ENCODE measurements at regions not wholly inside any gene's neighbourhood (a gene's known extent, or its start where the extent isn't known, plus 50 kb on each side); places are given as distances from the start of the nearest gene placed in this dataset.

GRCh38 chr20:4370851-4371250, 121.8 kb upstream of the ADRA1D start:
- TF ChIP-seq CTCF (IDR thresholded peaks at IDR 0.05) (no peak), POLR2A (IDR thresholded peaks at IDR 0.05) (no peak)
